ENCODE measurements at regions not wholly inside any gene's neighbourhood (a gene's known extent, or its start where the extent isn't known, plus 50 kb on each side); places are given as distances from the start of the nearest gene placed in this dataset.

GRCh38 chr2:134011936-134012586, 241.8 kb upstream of the MGAT5 start:
- H3K9me3 ChIP-seq (ENCODE audit: control insufficient read depth in 1 of 2, insufficient read depth in 1 of 2, low read depth in 1 of 2, low read length in 2 of 2), result no peaks in the 10 kb centered on the region
- no peak overlapping the region for H3K4me3 ChIP-seq (replicated peaks in 1 of 2; ENCODE audit: low read depth in 1 of 2, low read length in 2 of 2)
- no peak overlapping the region for H3K9ac ChIP-seq (ENCODE audit: low read length)
- H3K27me3 ChIP-seq (ENCODE audit: insufficient read depth, low read length), result no peaks in the 10 kb centered on the region
- no peak overlapping the region for H3K4me2 ChIP-seq (ENCODE audit: low read length)
- BruUV-seq (replicated peaks), result no TSS peak
- CTCF ChIA-PET, result no interaction called here
- H3K4me1 ChIP-seq (ENCODE audit: control insufficient read depth in 1 of 2, insufficient read depth in 2 of 2, low read length in 2 of 2), result no peaks in the 10 kb centered on the region
- POLR2A ChIA-PET, result no interaction called here
- RAD21 ChIA-PET (ENCODE audit: low non-redundant PET in 1 of 2, low total read pairs in 2 of 2, uncharacterized antibody in 2 of 2, unreplicated experiment in 2 of 2), result no interaction called here
- H3K79me2 ChIP-seq (ENCODE audit: insufficient read depth, low read length), result no peaks in the 10 kb centered on the region
- H3K9me2 ChIP-seq (ENCODE audit: insufficient read depth), result no peaks in the 10 kb centered on the region
- intact Hi-C loops (cut with micrococcal nuclease), result no loop called here
- H3K27ac ChIP-seq (ENCODE audit: low read depth, low read length), result no peak overlapping the region
- H4K20me1 ChIP-seq (ENCODE audit: insufficient read depth), result no peaks in the 10 kb centered on the region
- no peak overlapping the region for H2AFZ ChIP-seq (ENCODE audit: low read depth, low read length, poor library complexity, severe bottlenecking)
- ATAC-seq, result no peak
- DNase-seq (ENCODE audit: low read depth, low spot score), result no peak
- no peak for TF ChIP-seq ZBTB33 (IDR thresholded peaks at IDR 0.05; ENCODE audit: extremely low read depth, insufficient replicate concordance, low read length)
- TF ChIP-seq CBX3 (IDR thresholded peaks at IDR 0.05; ENCODE audit: low read depth), result no peak
- TF ChIP-seq POLR2AphosphoS5 (IDR thresholded peaks at IDR 0.05; ENCODE audit: low read depth, low read length), result no peak
- TF ChIP-seq RAD21 (IDR thresholded peaks at IDR 0.05; ENCODE audit: low read depth), result no peak
- no peaks in the 10 kb centered on the region for H3K36me3 ChIP-seq (ENCODE audit: control insufficient read depth in 1 of 2, insufficient read depth in 2 of 2, low read length in 2 of 2)

GRCh38 chr2:134014196-134014960, 239.5 kb upstream of the MGAT5 start:
- Histone ChIP-seq H2AFZ (ENCODE audit: low read depth, low read length, poor library complexity, severe bottlenecking) (no peak overlapping the region), H3K4me3 (replicated peaks in 1 of 2; ENCODE audit: low read depth in 1 of 2, low read length in 2 of 2) (no peak overlapping the region), H3K4me2 (ENCODE audit: low read length) (no peak overlapping the region), H3K79me2 (ENCODE audit: insufficient read depth, low read length) (no peaks in the 10 kb centered on the region), H3K9me2 (ENCODE audit: insufficient read depth) (no peaks in the 10 kb centered on the region), H3K36me3 (ENCODE audit: control insufficient read depth in 1 of 2, insufficient read depth in 2 of 2, low read length in 2 of 2) (no peaks in the 10 kb centered on the region), H3K9ac (ENCODE audit: low read length) (no peak overlapping the region), H3K4me1 (ENCODE audit: control insufficient read depth in 1 of 2, insufficient read depth in 2 of 2, low read length in 2 of 2) (no peaks in the 10 kb centered on the region), H3K9me3 (ENCODE audit: control insufficient read depth in 1 of 2, insufficient read depth in 1 of 2, low read depth in 1 of 2, low read length in 2 of 2) (no peaks in the 10 kb centered on the region), H3K27me3 (ENCODE audit: insufficient read depth, low read length) (no peaks in the 10 kb centered on the region), H3K27ac (ENCODE audit: low read depth, low read length) (no peak overlapping the region), H4K20me1 (ENCODE audit: insufficient read depth) (no peaks in the 10 kb centered on the region)
- ATAC-seq (no peak), DNase-seq (ENCODE audit: low read depth, low spot score) (no peak)
- no peak for TF ChIP-seq REST (IDR thresholded peaks at IDR 0.05; ENCODE audit: low read depth)
- no peak for TF ChIP-seq FOSL1 (IDR thresholded peaks at IDR 0.05; ENCODE audit: low read depth)
- intact Hi-C loops (cut with micrococcal nuclease), result no loop called here
- BruUV-seq (replicated peaks), result no TSS peak
- RAD21 ChIA-PET (ENCODE audit: low non-redundant PET in 1 of 2, low total read pairs in 2 of 2, uncharacterized antibody in 2 of 2, unreplicated experiment in 2 of 2), result no interaction called here
- CTCF ChIA-PET, result no interaction called here
- POLR2A ChIA-PET, result no interaction called here
